ENCODE measurements at regions not wholly inside any gene's neighbourhood (a gene's known extent, or its start where the extent isn't known, plus 50 kb on each side); places are given as distances from the start of the nearest gene placed in this dataset.
"Not testable (repeated sequence)": the region's sequence is repeated elsewhere in the genome, so short reads cannot be mapped to it uniquely, and the experiment has no call there.

DNA sequence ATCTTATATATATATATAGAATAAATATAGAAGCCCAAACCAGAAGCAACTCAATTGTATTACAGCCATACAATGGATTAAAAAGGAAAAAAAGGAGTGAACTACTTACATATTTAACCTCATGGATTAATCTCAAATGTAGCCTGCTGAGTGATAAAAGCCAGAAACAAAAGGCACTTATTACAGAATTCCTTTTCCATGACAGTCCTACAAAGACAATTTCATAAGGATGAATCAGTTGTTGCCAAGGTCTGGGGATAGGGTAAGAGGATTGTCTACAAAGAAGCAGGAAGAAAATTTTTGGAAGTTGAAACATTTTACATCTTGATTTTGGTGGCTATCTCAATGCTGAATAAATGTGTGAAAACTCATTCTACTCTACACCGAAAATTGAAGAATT lies 103.9 kb upstream of the DCC start:
- ChIA-PET CTCF (interaction anchor here (0.7 kb wide), 1 partner anchor 62 kb away, joined by 3 read pairs; no protein-coding TSS in a partner anchor), POLR2A (no interaction called here)
- intact Hi-C loops (cut with micrococcal nuclease), result no loop called here
- DNase-seq (no peak), ATAC-seq (ENCODE audit: low read depth) (no peak)
- Mint-ChIP-seq H3K27ac (no peak overlapping the region), H3K27me3 (no peaks in the 10 kb centered on the region), H3K36me3 (ENCODE audit: low read depth) (no peaks in the 10 kb centered on the region), H3K4me3 (no peak overlapping the region), H3K4me1 (no peaks in the 10 kb centered on the region), H3K9me3 (no peaks in the 10 kb centered on the region)
- TF ChIP-seq, protein P1, sequence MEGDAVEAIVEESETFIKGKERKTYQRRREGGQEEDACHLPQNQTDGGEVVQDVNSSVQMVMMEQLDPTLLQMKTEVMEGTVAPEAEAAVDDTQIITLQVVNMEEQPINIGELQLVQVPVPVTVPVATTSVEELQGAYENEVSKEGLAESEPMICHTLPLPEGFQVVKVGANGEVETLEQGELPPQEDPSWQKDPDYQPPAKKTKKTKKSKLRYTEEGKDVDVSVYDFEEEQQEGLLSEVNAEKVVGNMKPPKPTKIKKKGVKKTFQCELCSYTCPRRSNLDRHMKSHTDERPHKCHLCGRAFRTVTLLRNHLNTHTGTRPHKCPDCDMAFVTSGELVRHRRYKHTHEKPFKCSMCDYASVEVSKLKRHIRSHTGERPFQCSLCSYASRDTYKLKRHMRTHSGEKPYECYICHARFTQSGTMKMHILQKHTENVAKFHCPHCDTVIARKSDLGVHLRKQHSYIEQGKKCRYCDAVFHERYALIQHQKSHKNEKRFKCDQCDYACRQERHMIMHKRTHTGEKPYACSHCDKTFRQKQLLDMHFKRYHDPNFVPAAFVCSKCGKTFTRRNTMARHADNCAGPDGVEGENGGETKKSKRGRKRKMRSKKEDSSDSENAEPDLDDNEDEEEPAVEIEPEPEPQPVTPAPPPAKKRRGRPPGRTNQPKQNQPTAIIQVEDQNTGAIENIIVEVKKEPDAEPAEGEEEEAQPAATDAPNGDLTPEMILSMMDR (IDR thresholded peaks at IDR 0.05), result no peak

DNA sequence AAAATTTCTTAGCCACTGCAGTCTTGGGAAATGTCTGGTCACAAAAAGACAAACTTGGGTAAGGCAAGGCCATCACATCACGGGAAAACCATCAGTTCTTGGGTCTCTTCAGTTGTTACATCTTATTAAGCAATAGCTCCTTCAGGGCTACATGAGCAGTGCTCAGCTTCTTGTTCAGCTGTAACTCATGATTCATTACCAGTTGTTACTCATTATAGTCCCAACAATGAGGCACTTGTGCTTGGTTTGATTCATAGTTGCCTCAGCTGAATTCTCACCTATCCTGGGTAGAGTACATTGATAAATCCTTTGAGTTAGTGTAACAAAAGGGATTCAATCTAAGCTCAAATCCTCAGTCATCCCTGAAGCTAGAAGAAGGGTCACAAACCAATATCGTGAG lies 102.4 kb upstream of the DCC start:
- ATAC-seq (ENCODE audit: low read depth), result no peak
- no peak for DNase-seq
- POLR2A ChIA-PET, result no interaction called here
- Mint-ChIP-seq H3K27me3 (no peaks in the 10 kb centered on the region), H3K4me1 (no peaks in the 10 kb centered on the region), H3K4me3 (no peak overlapping the region), H3K9me3 (no peaks in the 10 kb centered on the region), H3K27ac (no peak overlapping the region), H3K36me3 (ENCODE audit: low read depth) (no peaks in the 10 kb centered on the region)
- CTCF ChIA-PET, result no interaction called here
- intact Hi-C loops (cut with micrococcal nuclease), result no loop called here
- TF ChIP-seq, protein P1 (IDR thresholded peaks at IDR 0.05), result no peak

GRCh38 chr18:52242711-52243110 lies 97.3 kb upstream of the DCC start:
- ATAC-seq (ENCODE audit: low read depth) (no peak), DNase-seq (no peak)
- H3K4me3 Mint-ChIP-seq, result no peak overlapping the region
- intact Hi-C loops (cut with micrococcal nuclease), result no loop called here
- H3K27ac Mint-ChIP-seq, result no peak overlapping the region
- H3K4me1 Mint-ChIP-seq, result no peaks in the 10 kb centered on the region
- H3K27me3 Mint-ChIP-seq, result no peaks in the 10 kb centered on the region
- H3K36me3 Mint-ChIP-seq (ENCODE audit: low read depth), result no peaks in the 10 kb centered on the region
- H3K9me3 Mint-ChIP-seq, result peaks cover 8% of the 10 kb centered on the region
- ChIA-PET POLR2A (no interaction called here), CTCF (no interaction called here)
- TF ChIP-seq, protein P1 (IDR thresholded peaks at IDR 0.05), result no peak

DNA sequence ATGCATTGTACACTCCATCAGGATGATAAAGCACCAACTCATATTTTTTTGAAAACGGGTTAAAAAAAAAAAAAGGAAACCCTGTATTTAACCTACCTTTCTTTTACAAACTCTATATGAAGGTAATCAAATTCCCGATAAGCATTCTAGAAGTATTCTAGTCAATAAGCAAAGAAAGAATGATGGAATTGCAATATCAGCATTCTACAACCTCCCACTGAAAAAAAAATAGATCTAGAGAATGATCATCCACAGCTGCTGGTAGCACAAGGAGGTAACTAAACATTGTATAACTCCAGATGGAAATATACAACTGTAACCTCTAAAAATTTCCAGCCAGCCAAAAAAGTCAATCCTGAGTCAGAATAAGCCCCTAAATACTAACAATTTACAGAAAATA lies 95.3 kb upstream of the DCC start:
- Mint-ChIP-seq H3K36me3 (ENCODE audit: low read depth) (no peaks in the 10 kb centered on the region), H3K27me3 (no peaks in the 10 kb centered on the region), H3K9me3 (peaks cover 8% of the 10 kb centered on the region), H3K27ac (no peak overlapping the region), H3K4me1 (no peaks in the 10 kb centered on the region), H3K4me3 (no peak overlapping the region)
- POLR2A ChIA-PET, result no interaction called here
- CTCF ChIA-PET, result no interaction called here
- TF ChIP-seq, protein P1 (IDR thresholded peaks at IDR 0.05), result no peak
- intact Hi-C loops (cut with micrococcal nuclease), result no loop called here
- no peak for ATAC-seq (ENCODE audit: low read depth)
- no peak for DNase-seq

- CTCF ChIA-PET, result no interaction called here
- H3K4me1 Mint-ChIP-seq, result no peaks in the 10 kb centered on the region
- H3K4me3 Mint-ChIP-seq, result no peak overlapping the region
- no peak for ATAC-seq (ENCODE audit: low read depth)
- no peak for DNase-seq
- no peak overlapping the region for H3K27ac Mint-ChIP-seq
- H3K27me3 Mint-ChIP-seq, result no peaks in the 10 kb centered on the region
- intact Hi-C loops (cut with micrococcal nuclease), result no loop called here
- TF ChIP-seq, protein P1 (IDR thresholded peaks at IDR 0.05), result no peak
- peaks cover 3% of the 10 kb centered on the region for H3K9me3 Mint-ChIP-seq
- no peaks in the 10 kb centered on the region for H3K36me3 Mint-ChIP-seq (ENCODE audit: low read depth)
- POLR2A ChIA-PET, result no interaction called here
Measured at GRCh38 chr18:52254367-52254766, 85.6 kb upstream of the DCC start.

DNA sequence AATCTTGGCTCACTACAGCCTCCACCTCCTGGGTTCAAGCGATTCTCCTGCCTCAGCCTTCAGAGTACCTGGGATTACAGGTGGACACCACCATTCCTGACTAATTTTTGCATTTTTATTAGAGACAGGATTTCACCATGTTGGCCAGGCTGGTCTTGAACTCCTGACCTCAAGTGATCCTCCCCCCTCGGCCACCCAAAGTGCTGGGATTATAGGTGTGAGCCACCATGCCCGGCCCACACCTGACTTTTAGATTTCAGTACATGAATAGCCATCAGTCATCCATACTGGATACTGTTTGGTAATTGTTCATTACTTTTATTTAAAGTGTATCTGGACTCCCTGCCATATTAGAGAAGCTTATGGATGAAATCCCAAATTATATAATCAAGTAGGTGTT lies 82.6 kb upstream of the DCC start:
- POLR2A ChIA-PET; intact Hi-C loops (cut with micrococcal nuclease); ATAC-seq (ENCODE audit: low read depth); H3K27me3 Mint-ChIP-seq; H3K9me3 Mint-ChIP-seq; H3K4me3 Mint-ChIP-seq; H3K27ac Mint-ChIP-seq; H3K4me1 Mint-ChIP-seq; H3K36me3 Mint-ChIP-seq (ENCODE audit: low read depth); CTCF ChIA-PET; DNase-seq: not testable (repeated sequence)

All from activated B cell treated with CpG ODN at 0.5 μM for 24 hours (primary cell).